Vagina (tissue), 2 donors: ENCODE measurements at regions not wholly inside any gene's neighbourhood (a gene's known extent, or its start where the extent isn't known, plus 50 kb on each side); places are given as distances from the start of the nearest gene placed in this dataset.

Experiments used
- DNase-seq, 2 donors: peaks; one replicate each; pipeline ENCODE4 v3.0.0-alpha.2; 2017; ENCODE audit errors: extremely low spot score in 2 of 2
- H3K27ac ChIP-seq: fragments of 200-600 bp; sonication (generic); one replicate; pipeline ENCODE4 v1.5.1; 2019
- H3K27me3 ChIP-seq: fragments of 200-600 bp; sonication (generic); one replicate; pipeline ENCODE4 v1.5.1; 2019
- H3K36me3 ChIP-seq, 2 donors: fragments of 200-600 bp; sonication (generic); one replicate each; pipeline ENCODE4 v1.5.1; 2017 to 2019
- H3K4me1 ChIP-seq: fragments of 200-600 bp; sonication (generic); one replicate; pipeline ENCODE4 v1.5.1; 2019
- H3K4me3 ChIP-seq, 2 donors: fragments of 200-600 bp; sonication (generic); 1 replicate in 1 of 2; 2 replicates in 1 of 2; pipeline ENCODE4 v1.5.1; 2016 to 2019
- H3K9me3 ChIP-seq: fragments of 200-600 bp; sonication (generic); one replicate; pipeline ENCODE4 v1.5.1; 2019
- POLR2A ChIP-seq, 2 donors: fragments of 450-650 bp; IDR thresholded peaks; one replicate each; pipeline ENCODE4 v1.6.1; 2017; ENCODE audit warnings: antibody characterized with exemption in 2 of 2, mild to moderate bottlenecking in 2 of 2, moderate library complexity in 2 of 2
- POLR2AphosphoS5 ChIP-seq, 2 donors: sonication (generic); formaldehyde crosslinking; IDR thresholded peaks; one replicate each; pipeline ENCODE4 v1.9.0; 2017; ENCODE audit warnings: antibody characterized with exemption in 2 of 2, mild to moderate bottlenecking in 2 of 2, low read depth in 1 of 2; ENCODE audit not compliant: insufficient read depth in 1 of 2
- intact Hi-C: fragments of 100-400 bp; cut with DNase I; formaldehyde crosslinking; loops from one replicate; pipeline ENCODE4 v1.15.1; 2023
- TF ChIP-seq, protein P1 (sequence below), 3 experiments: fragments of 450-650 bp in 2 of 3; fragments of 200-600 bp in 1 of 3; sonication (generic) in 1 of 3; IDR thresholded peaks; one replicate each; pipeline ENCODE4 v1.5.1; 2017 to 2019; ENCODE audit warnings: antibody characterized with exemption in 3 of 3, mild to moderate bottlenecking in 2 of 3, moderate library complexity in 2 of 3

DNA sequence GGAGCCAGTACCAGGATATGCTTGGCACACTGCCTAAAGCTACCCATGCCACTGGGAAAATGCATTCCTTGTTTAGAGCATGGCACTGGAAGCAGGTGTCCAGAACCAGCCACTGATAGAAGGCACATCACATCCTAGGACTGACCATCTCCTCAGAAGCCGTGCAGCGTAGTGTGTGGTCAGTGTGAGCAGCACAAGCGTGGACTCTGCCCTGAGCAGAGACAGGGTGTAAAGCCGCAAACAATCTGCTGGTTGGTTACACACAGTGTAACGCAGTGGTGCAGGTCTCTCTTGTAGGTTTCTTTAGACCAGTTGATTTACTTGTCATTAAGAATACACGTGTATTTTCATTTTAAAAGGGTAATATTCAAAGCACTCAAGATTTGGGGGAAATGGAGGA, 377.8 kb upstream of the HS6ST1 start:
- H3K4me1 ChIP-seq = no peaks in the 10 kb centered on the region
- peak in 1 of 2 donors; percentile 32 for DNase-seq
- intact Hi-C loops = no loop called here
- H3K27ac ChIP-seq = no peak overlapping the region
- no peaks in the 10 kb centered on the region for H3K36me3 ChIP-seq
- no peaks in the 10 kb centered on the region for H3K27me3 ChIP-seq
- H3K4me3 ChIP-seq = no peak overlapping the region
- TF ChIP-seq, protein P1, sequence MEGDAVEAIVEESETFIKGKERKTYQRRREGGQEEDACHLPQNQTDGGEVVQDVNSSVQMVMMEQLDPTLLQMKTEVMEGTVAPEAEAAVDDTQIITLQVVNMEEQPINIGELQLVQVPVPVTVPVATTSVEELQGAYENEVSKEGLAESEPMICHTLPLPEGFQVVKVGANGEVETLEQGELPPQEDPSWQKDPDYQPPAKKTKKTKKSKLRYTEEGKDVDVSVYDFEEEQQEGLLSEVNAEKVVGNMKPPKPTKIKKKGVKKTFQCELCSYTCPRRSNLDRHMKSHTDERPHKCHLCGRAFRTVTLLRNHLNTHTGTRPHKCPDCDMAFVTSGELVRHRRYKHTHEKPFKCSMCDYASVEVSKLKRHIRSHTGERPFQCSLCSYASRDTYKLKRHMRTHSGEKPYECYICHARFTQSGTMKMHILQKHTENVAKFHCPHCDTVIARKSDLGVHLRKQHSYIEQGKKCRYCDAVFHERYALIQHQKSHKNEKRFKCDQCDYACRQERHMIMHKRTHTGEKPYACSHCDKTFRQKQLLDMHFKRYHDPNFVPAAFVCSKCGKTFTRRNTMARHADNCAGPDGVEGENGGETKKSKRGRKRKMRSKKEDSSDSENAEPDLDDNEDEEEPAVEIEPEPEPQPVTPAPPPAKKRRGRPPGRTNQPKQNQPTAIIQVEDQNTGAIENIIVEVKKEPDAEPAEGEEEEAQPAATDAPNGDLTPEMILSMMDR (IDR thresholded peaks at IDR 0.05) = no peak
- TF ChIP-seq POLR2AphosphoS5 (IDR thresholded peaks at IDR 0.05; ENCODE audit: insufficient read depth in 1 of 2, low read depth in 1 of 2) (no peak), POLR2A (IDR thresholded peaks at IDR 0.05) (no peak)
- no peaks in the 10 kb centered on the region for H3K9me3 ChIP-seq

DNA sequence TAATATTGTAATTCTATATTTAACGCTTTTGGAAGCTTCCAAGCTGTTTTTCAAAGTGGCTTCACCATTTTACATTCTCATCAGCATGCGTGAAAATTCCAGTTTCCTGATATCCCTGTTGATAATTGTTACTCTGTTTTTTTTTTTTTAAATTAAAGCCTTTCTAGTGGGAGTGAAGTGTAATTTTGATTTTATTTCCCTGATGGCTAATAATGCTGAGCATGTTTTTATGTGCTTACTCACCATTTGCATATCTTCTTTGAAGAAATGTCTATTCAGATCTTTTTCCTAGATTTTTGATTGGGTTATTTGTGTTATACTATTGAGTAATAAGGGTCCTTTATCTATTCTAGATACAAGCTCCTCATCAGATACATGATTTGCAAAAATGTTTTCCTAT, 382.8 kb upstream of the HS6ST1 start:
- Histone ChIP-seq H3K4me1 (no peaks in the 10 kb centered on the region), H3K36me3 (no peaks in the 10 kb centered on the region), H3K27me3 (no peaks in the 10 kb centered on the region), H3K9me3 (no peaks in the 10 kb centered on the region), H3K4me3 (no peak overlapping the region), H3K27ac (no peak overlapping the region)
- intact Hi-C loops = no loop called here
- DNase-seq = no peak
- TF ChIP-seq, protein P1 (IDR thresholded peaks at IDR 0.05) = no peak
- TF ChIP-seq POLR2A (IDR thresholded peaks at IDR 0.05) = no peak
- TF ChIP-seq POLR2AphosphoS5 (IDR thresholded peaks at IDR 0.05; ENCODE audit: insufficient read depth in 1 of 2, low read depth in 1 of 2) = no peak

DNA sequence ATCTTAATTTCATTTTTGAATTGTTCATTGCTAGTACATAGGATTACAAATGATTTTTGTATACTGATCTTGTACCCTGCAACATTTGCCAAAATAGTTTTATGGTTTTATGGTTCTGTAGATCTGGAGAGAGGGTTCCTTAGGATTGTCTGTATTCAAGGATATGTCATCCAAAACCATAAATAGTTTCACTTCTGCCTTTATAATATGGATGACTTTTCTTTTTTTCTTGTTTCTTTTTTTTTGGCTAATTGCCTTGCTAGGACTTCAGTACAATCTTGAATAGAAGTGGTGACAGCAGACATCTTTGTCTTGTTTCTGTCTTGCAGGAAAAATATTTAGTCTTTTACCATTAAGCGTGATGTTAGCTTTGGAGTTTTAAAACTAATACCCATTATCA, 383.9 kb upstream of the HS6ST1 start:
- intact Hi-C loops = no loop called here
- no peak overlapping the region for H3K4me3 ChIP-seq
- H3K27me3 ChIP-seq = no peaks in the 10 kb centered on the region
- H3K4me1 ChIP-seq = no peaks in the 10 kb centered on the region
- DNase-seq = no peak
- TF ChIP-seq POLR2A (IDR thresholded peaks at IDR 0.05) (no peak), POLR2AphosphoS5 (IDR thresholded peaks at IDR 0.05; ENCODE audit: insufficient read depth in 1 of 2, low read depth in 1 of 2) (no peak)
- TF ChIP-seq, protein P1 (IDR thresholded peaks at IDR 0.05) = no peak
- no peaks in the 10 kb centered on the region for H3K36me3 ChIP-seq
- no peaks in the 10 kb centered on the region for H3K9me3 ChIP-seq
- no peak overlapping the region for H3K27ac ChIP-seq

DNA sequence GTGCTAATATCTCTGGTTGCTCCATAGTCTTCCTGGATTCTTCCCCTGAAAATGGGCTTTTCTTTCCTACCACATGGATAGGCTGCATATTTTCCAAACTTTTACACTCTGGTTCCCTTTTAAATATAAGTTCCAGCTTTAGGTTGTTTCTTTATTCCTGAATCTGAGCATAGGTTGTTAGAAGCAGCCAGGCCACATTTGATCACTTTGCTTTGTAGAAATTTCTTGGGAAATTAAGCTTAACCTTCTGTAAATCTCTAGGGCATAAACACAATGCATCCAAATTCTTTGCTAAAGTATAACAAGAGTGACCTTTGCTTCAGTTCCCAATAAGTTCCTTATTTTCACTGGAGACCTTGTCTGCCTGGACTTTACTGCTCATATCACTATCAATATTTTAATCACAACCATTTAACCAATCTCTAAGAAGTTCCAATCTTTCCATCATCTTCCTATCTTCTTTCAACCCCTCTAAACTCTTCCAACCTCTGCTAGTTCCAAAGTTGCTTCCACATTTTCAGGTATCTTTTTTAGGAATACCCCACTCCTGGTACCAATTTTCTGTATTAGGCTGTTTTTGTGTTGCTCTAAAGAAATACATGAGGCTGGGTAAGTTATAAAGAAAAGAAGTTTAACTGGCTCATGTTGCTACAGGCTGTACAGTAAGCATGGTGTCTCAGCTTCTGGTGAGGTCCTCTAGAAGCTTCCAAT, 389.6 kb upstream of the HS6ST1 start:
- no peak for TF ChIP-seq POLR2AphosphoS5 (IDR thresholded peaks at IDR 0.05; ENCODE audit: insufficient read depth in 1 of 2, low read depth in 1 of 2)
- TF ChIP-seq, protein P1 (IDR thresholded peaks at IDR 0.05) = no peak
- no peak for TF ChIP-seq POLR2A (IDR thresholded peaks at IDR 0.05)
- intact Hi-C loops = no loop called here
- no peaks in the 10 kb centered on the region for H3K27me3 ChIP-seq

DNA sequence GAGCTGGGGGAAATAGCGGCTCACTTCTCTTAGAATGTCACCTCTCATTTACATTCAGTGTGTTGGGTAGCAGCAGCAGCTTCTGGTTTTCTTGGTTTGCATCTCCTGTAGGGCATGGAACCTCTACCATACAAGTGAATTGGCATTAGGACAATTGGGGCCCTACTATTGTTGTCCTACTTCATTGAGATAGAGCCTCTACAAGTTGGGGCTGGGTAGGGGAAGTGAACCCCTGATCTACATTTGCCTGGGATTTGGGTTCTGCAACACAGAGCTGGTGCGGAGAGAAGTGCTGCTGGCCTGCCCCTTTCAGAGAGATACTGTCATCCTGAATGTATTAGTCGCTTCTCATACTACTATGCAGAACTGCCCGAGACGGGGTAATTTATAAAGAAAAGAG, 391.6 kb upstream of the HS6ST1 start:
- Histone ChIP-seq H3K4me3 (no peak overlapping the region), H3K27ac (no peak overlapping the region), H3K27me3 (no peaks in the 10 kb centered on the region), H3K36me3 (no peaks in the 10 kb centered on the region), H3K4me1 (no peaks in the 10 kb centered on the region), H3K9me3 (peaks cover 6% of the 10 kb centered on the region)
- peak in 1 of 2 donors; percentile 32 for DNase-seq
- intact Hi-C loops = no loop called here
- TF ChIP-seq POLR2A (IDR thresholded peaks at IDR 0.05) (no peak), POLR2AphosphoS5 (IDR thresholded peaks at IDR 0.05; ENCODE audit: insufficient read depth in 1 of 2, low read depth in 1 of 2) (no peak)
- TF ChIP-seq, protein P1 (IDR thresholded peaks at IDR 0.05) = no peak

More for the DNA sequence above, 389.6 kb upstream of the HS6ST1 start:
- Histone ChIP-seq H3K36me3 (no peaks in the 10 kb centered on the region), H3K9me3 (peaks cover 6% of the 10 kb centered on the region), H3K4me1 (no peaks in the 10 kb centered on the region), H3K4me3 (no peak overlapping the region), H3K27ac (no peak overlapping the region)
- DNase-seq = no peak
